ENCODE measurements at regions not wholly inside any gene's neighbourhood (a gene's known extent, or its start where the extent isn't known, plus 50 kb on each side); places are given as distances from the start of the nearest gene placed in this dataset.

DNA sequence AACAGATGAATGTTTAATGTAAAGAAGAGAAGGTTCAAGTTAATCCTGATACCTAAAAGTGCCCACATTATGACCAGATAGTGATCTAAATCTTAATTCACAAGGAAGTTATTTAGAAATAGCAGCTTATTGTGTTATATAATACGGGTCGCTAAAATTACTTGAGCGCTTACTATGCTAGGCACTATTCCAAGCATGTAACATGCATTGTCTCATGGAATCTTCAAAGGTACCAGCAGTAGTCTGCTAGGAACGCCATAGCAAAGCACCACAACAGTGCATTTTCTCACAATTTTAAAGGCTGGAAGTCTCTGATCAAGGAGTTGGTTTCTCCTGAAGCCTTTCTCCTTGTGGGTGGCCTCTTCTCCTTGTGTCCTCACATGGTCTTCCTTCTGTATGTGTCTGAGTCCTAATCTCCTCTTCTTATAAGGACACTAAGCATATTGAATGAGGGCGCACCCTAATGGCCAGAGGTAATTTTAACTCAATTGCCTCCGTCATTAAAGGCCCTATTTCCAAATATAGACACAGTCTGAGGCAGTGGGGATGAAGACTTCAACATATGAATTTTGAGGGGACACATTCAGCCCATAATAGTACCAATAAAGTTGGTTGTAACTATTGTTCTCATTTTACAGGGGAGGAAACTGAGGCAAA, 118.4 kb downstream of the LRRC30 start:
- no peak overlapping the region for H3K27ac ChIP-seq (ENCODE audit: low read depth, low read length)
- no peak for ATAC-seq
- no peaks in the 10 kb centered on the region for H3K9me2 ChIP-seq (ENCODE audit: insufficient read depth)
- no peaks in the 10 kb centered on the region for H3K27me3 ChIP-seq (ENCODE audit: insufficient read depth, low read length)
- no TSS peak for BruUV-seq (replicated peaks)
- no peak for DNase-seq (ENCODE audit: low read depth, low spot score)
- H2AFZ ChIP-seq (ENCODE audit: low read depth, low read length, poor library complexity, severe bottlenecking): no peak overlapping the region
- ChIA-PET POLR2A (no interaction called here), RAD21 (ENCODE audit: low non-redundant PET in 1 of 2, low total read pairs in 2 of 2, uncharacterized antibody in 2 of 2, unreplicated experiment in 2 of 2) (no interaction called here), CTCF (no interaction called here)
- no peaks in the 10 kb centered on the region for H3K36me3 ChIP-seq (ENCODE audit: control insufficient read depth in 1 of 2, insufficient read depth in 2 of 2, low read length in 2 of 2)
- no peak overlapping the region for H3K4me3 ChIP-seq (replicated peaks in 1 of 2; ENCODE audit: low read depth in 1 of 2, low read length in 2 of 2)
- no peak overlapping the region for H3K9ac ChIP-seq (ENCODE audit: low read length)
- no peaks in the 10 kb centered on the region for H3K4me1 ChIP-seq (ENCODE audit: control insufficient read depth in 1 of 2, insufficient read depth in 2 of 2, low read length in 2 of 2)
- peaks cover 0 to 18% of the 10 kb centered on the region in 2 experiments; a peak in 1 of 4 replicates for H3K9me3 ChIP-seq (ENCODE audit: control insufficient read depth in 1 of 2, insufficient read depth in 1 of 2, low read depth in 1 of 2, low read length in 2 of 2)
- no peak for TF ChIP-seq SP1 (IDR thresholded peaks at IDR 0.05; ENCODE audit: low read depth)
- no peak for TF ChIP-seq POLR2AphosphoS5 (IDR thresholded peaks at IDR 0.05; ENCODE audit: low read depth, low read length)
- no peak for TF ChIP-seq CEBPB (IDR thresholded peaks at IDR 0.05; ENCODE audit: low read depth)
- TF ChIP-seq, protein P1, sequence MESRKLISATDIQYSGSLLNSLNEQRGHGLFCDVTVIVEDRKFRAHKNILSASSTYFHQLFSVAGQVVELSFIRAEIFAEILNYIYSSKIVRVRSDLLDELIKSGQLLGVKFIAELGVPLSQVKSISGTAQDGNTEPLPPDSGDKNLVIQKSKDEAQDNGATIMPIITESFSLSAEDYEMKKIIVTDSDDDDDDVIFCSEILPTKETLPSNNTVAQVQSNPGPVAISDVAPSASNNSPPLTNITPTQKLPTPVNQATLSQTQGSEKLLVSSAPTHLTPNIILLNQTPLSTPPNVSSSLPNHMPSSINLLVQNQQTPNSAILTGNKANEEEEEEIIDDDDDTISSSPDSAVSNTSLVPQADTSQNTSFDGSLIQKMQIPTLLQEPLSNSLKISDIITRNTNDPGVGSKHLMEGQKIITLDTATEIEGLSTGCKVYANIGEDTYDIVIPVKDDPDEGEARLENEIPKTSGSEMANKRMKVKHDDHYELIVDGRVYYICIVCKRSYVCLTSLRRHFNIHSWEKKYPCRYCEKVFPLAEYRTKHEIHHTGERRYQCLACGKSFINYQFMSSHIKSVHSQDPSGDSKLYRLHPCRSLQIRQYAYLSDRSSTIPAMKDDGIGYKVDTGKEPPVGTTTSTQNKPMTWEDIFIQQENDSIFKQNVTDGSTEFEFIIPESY (IDR thresholded peaks at IDR 0.05; ENCODE audit: extremely low read depth, insufficient replicate concordance, low read length): no peak
- no peak for TF ChIP-seq EZH2phosphoT487 (IDR thresholded peaks at IDR 0.05; ENCODE audit: borderline replicate concordance)
- TF ChIP-seq ZNF274 (IDR thresholded peaks at IDR 0.05; ENCODE audit: low read depth, low read length): no peak
- no peak for TF ChIP-seq ELF1 (IDR thresholded peaks at IDR 0.05; ENCODE audit: borderline replicate concordance, low read depth)
- no peak for TF ChIP-seq CBX3 (IDR thresholded peaks at IDR 0.05; ENCODE audit: low read depth)
- no peak for TF ChIP-seq FOSL1 (IDR thresholded peaks at IDR 0.05; ENCODE audit: low read depth)
- no peak for TF ChIP-seq EGR1 (IDR thresholded peaks at IDR 0.05; ENCODE audit: low read depth)
- TF ChIP-seq ZFX (IDR thresholded peaks at IDR 0.05): no peak
- no peak for TF ChIP-seq TCF7L2 (IDR thresholded peaks at IDR 0.05; ENCODE audit: borderline replicate concordance, extremely low read depth, insufficient read depth, insufficient read length)
- no peak for TF ChIP-seq RAD21 (IDR thresholded peaks at IDR 0.05; ENCODE audit: low read depth)
- no peak for TF ChIP-seq SIN3A (IDR thresholded peaks at IDR 0.05; ENCODE audit: low read depth)
- TF ChIP-seq, protein P2, sequence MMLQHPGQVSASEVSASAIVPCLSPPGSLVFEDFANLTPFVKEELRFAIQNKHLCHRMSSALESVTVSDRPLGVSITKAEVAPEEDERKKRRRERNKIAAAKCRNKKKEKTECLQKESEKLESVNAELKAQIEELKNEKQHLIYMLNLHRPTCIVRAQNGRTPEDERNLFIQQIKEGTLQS (IDR thresholded peaks at IDR 0.05): no peak
- no peak for TF ChIP-seq JUND (IDR thresholded peaks at IDR 0.05)
- TF ChIP-seq, protein P3, sequence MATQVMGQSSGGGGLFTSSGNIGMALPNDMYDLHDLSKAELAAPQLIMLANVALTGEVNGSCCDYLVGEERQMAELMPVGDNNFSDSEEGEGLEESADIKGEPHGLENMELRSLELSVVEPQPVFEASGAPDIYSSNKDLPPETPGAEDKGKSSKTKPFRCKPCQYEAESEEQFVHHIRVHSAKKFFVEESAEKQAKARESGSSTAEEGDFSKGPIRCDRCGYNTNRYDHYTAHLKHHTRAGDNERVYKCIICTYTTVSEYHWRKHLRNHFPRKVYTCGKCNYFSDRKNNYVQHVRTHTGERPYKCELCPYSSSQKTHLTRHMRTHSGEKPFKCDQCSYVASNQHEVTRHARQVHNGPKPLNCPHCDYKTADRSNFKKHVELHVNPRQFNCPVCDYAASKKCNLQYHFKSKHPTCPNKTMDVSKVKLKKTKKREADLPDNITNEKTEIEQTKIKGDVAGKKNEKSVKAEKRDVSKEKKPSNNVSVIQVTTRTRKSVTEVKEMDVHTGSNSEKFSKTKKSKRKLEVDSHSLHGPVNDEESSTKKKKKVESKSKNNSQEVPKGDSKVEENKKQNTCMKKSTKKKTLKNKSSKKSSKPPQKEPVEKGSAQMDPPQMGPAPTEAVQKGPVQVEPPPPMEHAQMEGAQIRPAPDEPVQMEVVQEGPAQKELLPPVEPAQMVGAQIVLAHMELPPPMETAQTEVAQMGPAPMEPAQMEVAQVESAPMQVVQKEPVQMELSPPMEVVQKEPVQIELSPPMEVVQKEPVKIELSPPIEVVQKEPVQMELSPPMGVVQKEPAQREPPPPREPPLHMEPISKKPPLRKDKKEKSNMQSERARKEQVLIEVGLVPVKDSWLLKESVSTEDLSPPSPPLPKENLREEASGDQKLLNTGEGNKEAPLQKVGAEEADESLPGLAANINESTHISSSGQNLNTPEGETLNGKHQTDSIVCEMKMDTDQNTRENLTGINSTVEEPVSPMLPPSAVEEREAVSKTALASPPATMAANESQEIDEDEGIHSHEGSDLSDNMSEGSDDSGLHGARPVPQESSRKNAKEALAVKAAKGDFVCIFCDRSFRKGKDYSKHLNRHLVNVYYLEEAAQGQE (IDR thresholded peaks at IDR 0.05; ENCODE audit: low read depth): no peak
- TF ChIP-seq EZH2 (IDR thresholded peaks at IDR 0.05): no peak
- TF ChIP-seq, protein P4, sequence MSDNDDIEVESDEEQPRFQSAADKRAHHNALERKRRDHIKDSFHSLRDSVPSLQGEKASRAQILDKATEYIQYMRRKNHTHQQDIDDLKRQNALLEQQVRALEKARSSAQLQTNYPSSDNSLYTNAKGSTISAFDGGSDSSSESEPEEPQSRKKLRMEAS (IDR thresholded peaks at IDR 0.05): no peak
- no peak for TF ChIP-seq SRF (IDR thresholded peaks at IDR 0.05; ENCODE audit: low read depth)
- no peaks in the 10 kb centered on the region for H3K79me2 ChIP-seq (ENCODE audit: insufficient read depth, low read length)
- H3K4me2 ChIP-seq (ENCODE audit: low read length): no peak overlapping the region
- H4K20me1 ChIP-seq (ENCODE audit: insufficient read depth): no peaks in the 10 kb centered on the region
- intact Hi-C loops (cut with micrococcal nuclease): no loop called here

All from HCT116 (cell line).